ENCODE measurements at regions not wholly inside any gene's neighbourhood (a gene's known extent, or its start where the extent isn't known, plus 50 kb on each side); places are given as distances from the start of the nearest gene placed in this dataset.

- no peaks in the 10 kb centered on the region for H3K27me3 ChIP-seq
- peaks cover 7 to 14% of the 10 kb centered on the region in 2 donors for H3K4me1 ChIP-seq
- H3K9me3 ChIP-seq: no peaks in the 10 kb centered on the region
- intact Hi-C loops (cut with DNase I; ENCODE audit: low total_unique reads): no loop called here
- no peak for DNase-seq
- H3K27ac ChIP-seq: no peak overlapping the region
- no peak for TF ChIP-seq POLR2A (IDR thresholded peaks at IDR 0.05)
- TF ChIP-seq CTCF (IDR thresholded peaks at IDR 0.05): no peak
- no peak overlapping the region for H3K4me3 ChIP-seq
- no peaks in the 10 kb centered on the region for H3K36me3 ChIP-seq
Observed at GRCh38 chr13:30140973-30141372, 166.4 kb downstream of the KATNAL1 start.

GRCh38 chr13:30138511-30138910, 168.8 kb downstream of the KATNAL1 start:
- Histone ChIP-seq H3K9me3 (no peaks in the 10 kb centered on the region), H3K27ac (no peak overlapping the region), H3K36me3 (no peaks in the 10 kb centered on the region), H3K4me3 (no peak overlapping the region), H3K4me1 (peaks cover 10 to 15% of the 10 kb centered on the region in 2 donors), H3K27me3 (no peaks in the 10 kb centered on the region)
- intact Hi-C loops (cut with DNase I; ENCODE audit: low total_unique reads): no loop called here
- no peak for TF ChIP-seq POLR2A (IDR thresholded peaks at IDR 0.05)
- no peak for TF ChIP-seq CTCF (IDR thresholded peaks at IDR 0.05)
- no peak for DNase-seq

GRCh38 chr13:30135868-30136267, 171.5 kb downstream of the KATNAL1 start:
- H3K4me1 ChIP-seq: peaks cover 3 to 10% of the 10 kb centered on the region in 2 donors
- H3K36me3 ChIP-seq: no peaks in the 10 kb centered on the region
- H3K9me3 ChIP-seq: no peaks in the 10 kb centered on the region
- no peak for DNase-seq
- intact Hi-C loops (cut with DNase I; ENCODE audit: low total_unique reads): no loop called here
- no peak overlapping the region for H3K27ac ChIP-seq
- no peaks in the 10 kb centered on the region for H3K27me3 ChIP-seq
- TF ChIP-seq POLR2A (IDR thresholded peaks at IDR 0.05) (no peak), CTCF (IDR thresholded peaks at IDR 0.05) (no peak)
- no peak overlapping the region for H3K4me3 ChIP-seq

- DNase-seq: no peak
- Histone ChIP-seq H3K36me3 (no peaks in the 10 kb centered on the region), H3K27ac (no peak overlapping the region), H3K4me3 (no peak overlapping the region), H3K27me3 (no peaks in the 10 kb centered on the region), H3K9me3 (no peaks in the 10 kb centered on the region), H3K4me1 (peaks cover 3 to 10% of the 10 kb centered on the region in 2 donors)
- intact Hi-C loops (cut with DNase I; ENCODE audit: low total_unique reads): no loop called here
- TF ChIP-seq POLR2A (IDR thresholded peaks at IDR 0.05): no peak
- TF ChIP-seq CTCF (IDR thresholded peaks at IDR 0.05): no peak
Observed at GRCh38 chr13:30135351-30135750, 172.0 kb downstream of the KATNAL1 start.

- peak overlapping the region in 1 of 2 donors; percentile 72 for H3K27ac ChIP-seq
- no peak overlapping the region for H3K4me3 ChIP-seq
- DNase-seq: no peak
- no peaks in the 10 kb centered on the region for H3K27me3 ChIP-seq
- H3K36me3 ChIP-seq: no peaks in the 10 kb centered on the region
- intact Hi-C loops (cut with DNase I; ENCODE audit: low total_unique reads): loop anchor here (5.0 kb wide), 2 partner anchors 328 to 668 kb away; no protein-coding TSS in a partner anchor
- peaks cover 3 to 10% of the 10 kb centered on the region in 2 donors for H3K4me1 ChIP-seq
- no peak for TF ChIP-seq CTCF (IDR thresholded peaks at IDR 0.05)
- TF ChIP-seq POLR2A (IDR thresholded peaks at IDR 0.05): no peak
- H3K9me3 ChIP-seq: no peaks in the 10 kb centered on the region
Observed at GRCh38 chr13:30134578-30134977, 172.8 kb downstream of the KATNAL1 start.

Data from uterus (tissue), 3 donors.